ENCODE measurements at regions not wholly inside any gene's neighbourhood (a gene's known extent, or its start where the extent isn't known, plus 50 kb on each side); places are given as distances from the start of the nearest gene placed in this dataset.

DNA sequence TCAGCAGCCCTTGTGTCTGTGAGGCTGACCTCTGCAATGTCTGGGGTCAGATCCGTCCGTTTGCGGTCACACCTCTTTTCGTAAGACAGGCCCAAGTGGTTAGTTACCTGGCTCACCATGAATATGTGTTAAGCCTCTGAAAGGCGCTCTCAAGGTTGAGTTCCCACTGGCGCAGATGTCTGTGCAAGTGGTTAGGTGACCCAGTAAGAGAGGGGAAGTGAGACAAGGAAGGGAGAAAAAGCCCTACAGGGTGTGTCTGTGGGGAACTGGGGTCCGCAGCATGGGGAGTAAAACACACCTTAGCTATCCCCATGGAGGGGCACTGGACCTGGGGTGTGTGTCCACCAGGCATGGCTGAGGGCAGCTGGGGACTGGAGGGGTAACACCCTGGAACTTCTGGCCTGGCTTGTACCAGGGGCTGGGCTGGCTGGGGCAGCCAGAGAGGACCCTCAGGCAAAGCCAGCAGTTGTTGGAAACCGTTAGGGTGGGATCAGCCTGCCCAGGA is 391.6 kb upstream of the PROK2 start:
- TF ChIP-seq, protein P1, sequence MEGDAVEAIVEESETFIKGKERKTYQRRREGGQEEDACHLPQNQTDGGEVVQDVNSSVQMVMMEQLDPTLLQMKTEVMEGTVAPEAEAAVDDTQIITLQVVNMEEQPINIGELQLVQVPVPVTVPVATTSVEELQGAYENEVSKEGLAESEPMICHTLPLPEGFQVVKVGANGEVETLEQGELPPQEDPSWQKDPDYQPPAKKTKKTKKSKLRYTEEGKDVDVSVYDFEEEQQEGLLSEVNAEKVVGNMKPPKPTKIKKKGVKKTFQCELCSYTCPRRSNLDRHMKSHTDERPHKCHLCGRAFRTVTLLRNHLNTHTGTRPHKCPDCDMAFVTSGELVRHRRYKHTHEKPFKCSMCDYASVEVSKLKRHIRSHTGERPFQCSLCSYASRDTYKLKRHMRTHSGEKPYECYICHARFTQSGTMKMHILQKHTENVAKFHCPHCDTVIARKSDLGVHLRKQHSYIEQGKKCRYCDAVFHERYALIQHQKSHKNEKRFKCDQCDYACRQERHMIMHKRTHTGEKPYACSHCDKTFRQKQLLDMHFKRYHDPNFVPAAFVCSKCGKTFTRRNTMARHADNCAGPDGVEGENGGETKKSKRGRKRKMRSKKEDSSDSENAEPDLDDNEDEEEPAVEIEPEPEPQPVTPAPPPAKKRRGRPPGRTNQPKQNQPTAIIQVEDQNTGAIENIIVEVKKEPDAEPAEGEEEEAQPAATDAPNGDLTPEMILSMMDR (IDR thresholded peaks at IDR 0.05) = no peak
- Histone ChIP-seq H3K4me3 (replicated peaks in 1 of 3; ENCODE audit: low read depth in 2 of 3, low read length in 3 of 3) (peak overlapping the region in 1 of 3 experiments; percentile 69), H3K9ac (ENCODE audit: insufficient read depth, low read length, poor library complexity, severe bottlenecking) (peak overlapping the region; percentile 43), H3K9me3 (replicated peaks in 1 of 2; ENCODE audit: control insufficient read depth in 1 of 2, insufficient read depth in 1 of 2, low read length in 2 of 2) (no peaks in the 10 kb centered on the region), H3K27ac (ENCODE audit: low read depth in 1 of 2, low read length in 2 of 2) (no peak overlapping the region), H4K20me1 (ENCODE audit: insufficient read depth, low read length) (no peaks in the 10 kb centered on the region), H3K36me3 (replicated peaks in 1 of 2; ENCODE audit: control insufficient read depth in 1 of 2, insufficient read depth in 2 of 2, low read length in 2 of 2) (no peaks in the 10 kb centered on the region), H3K27me3 (ENCODE audit: control insufficient read depth in 2 of 2, insufficient read depth in 2 of 2, low read length in 2 of 2) (peaks cover 10 to 16% of the 10 kb centered on the region in 2 donors), H3K4me2 (replicated peaks; ENCODE audit: extremely low read depth, low read length, poor library complexity, severe bottlenecking) (peak overlapping the region; percentile 84), H2AFZ (ENCODE audit: insufficient read depth, low read depth, low read length, poor library complexity, severe bottlenecking) (no peak overlapping the region), H3K4me1 (ENCODE audit: control insufficient read depth in 1 of 2, insufficient read depth in 2 of 2, low read length in 2 of 2) (peaks cover 30 to 35% of the 10 kb centered on the region in 2 donors), H3K79me2 (ENCODE audit: insufficient read depth, low read length) (no peaks in the 10 kb centered on the region)
- Mint-ChIP-seq H3K9me3 (peaks cover 0 to 5% (median 0%) of the 10 kb centered on the region in 7 donors), H3K4me1 (peaks cover 45% of the 10 kb centered on the region), H3K36me3 (no peaks in the 10 kb centered on the region), H3K27ac (peak overlapping the region in 6 of 7 donors; percentile 18 to 76 (median 44)), H3K4me3 (peak overlapping the region; percentile 72 to 89), H3K27me3 (ENCODE audit: low read depth in 3 of 3) (peaks cover 30 to 40% (median 38%) of the 10 kb centered on the region in 3 donors)
- 40% methylated on average over 5 of the region's 8 CpGs for WGBS (ENCODE audit: insufficient coverage)
- intact Hi-C loops (cut with micrococcal nuclease) = no loop called here
- DNase-seq = peak in 2 of 3 donors; percentile 48 to 53

GRCh38 chr3:72175296-72175858 is 390.4 kb upstream of the PROK2 start:
- no peak overlapping the region for H2AFZ ChIP-seq (ENCODE audit: insufficient read depth, low read depth, low read length, poor library complexity, severe bottlenecking)
- intact Hi-C loops (cut with micrococcal nuclease) = no loop called here
- no peaks in the 10 kb centered on the region for H3K36me3 Mint-ChIP-seq
- H3K4me3 ChIP-seq (replicated peaks in 1 of 3; ENCODE audit: low read depth in 2 of 3, low read length in 3 of 3) = no peak overlapping the region
- peaks cover 0 to 3% (median 0%) of the 10 kb centered on the region in 7 donors for H3K9me3 Mint-ChIP-seq
- H3K9ac ChIP-seq (ENCODE audit: insufficient read depth, low read length, poor library complexity, severe bottlenecking) = no peak overlapping the region
- peaks cover 45% of the 10 kb centered on the region for H3K4me1 Mint-ChIP-seq
- no peak overlapping the region for H3K27ac ChIP-seq (ENCODE audit: low read depth in 1 of 2, low read length in 2 of 2)
- WGBS (ENCODE audit: insufficient coverage) = 56% methylated on average over 3 of the region's 6 CpGs
- H3K9me3 ChIP-seq (replicated peaks in 1 of 2; ENCODE audit: control insufficient read depth in 1 of 2, insufficient read depth in 1 of 2, low read length in 2 of 2) = no peaks in the 10 kb centered on the region
- H3K79me2 ChIP-seq (ENCODE audit: insufficient read depth, low read length) = no peaks in the 10 kb centered on the region
- H3K4me2 ChIP-seq (replicated peaks; ENCODE audit: extremely low read depth, low read length, poor library complexity, severe bottlenecking) = no peak overlapping the region
- H3K27me3 Mint-ChIP-seq (ENCODE audit: low read depth in 3 of 3) = peaks cover 26 to 40% (median 33%) of the 10 kb centered on the region in 3 donors
- peak overlapping the region in 3 of 7 donors; percentile 44 to 72 (median 65) for H3K27ac Mint-ChIP-seq
- TF ChIP-seq, protein P1 (IDR thresholded peaks at IDR 0.05) = no peak
- no peaks in the 10 kb centered on the region for H4K20me1 ChIP-seq (ENCODE audit: insufficient read depth, low read length)
- peaks cover 8 to 14% of the 10 kb centered on the region in 2 donors for H3K27me3 ChIP-seq (ENCODE audit: control insufficient read depth in 2 of 2, insufficient read depth in 2 of 2, low read length in 2 of 2)
- H3K4me3 Mint-ChIP-seq = peak overlapping the region in 1 of 2 donors; percentile 26
- no peaks in the 10 kb centered on the region for H3K36me3 ChIP-seq (replicated peaks in 1 of 2; ENCODE audit: control insufficient read depth in 1 of 2, insufficient read depth in 2 of 2, low read length in 2 of 2)
- H3K4me1 ChIP-seq (ENCODE audit: control insufficient read depth in 1 of 2, insufficient read depth in 2 of 2, low read length in 2 of 2) = peaks cover 30 to 35% of the 10 kb centered on the region in 2 donors
- DNase-seq = peak; percentile 30 to 47 (median 46)
